ENCODE measurements at regions not wholly inside any gene's neighbourhood (a gene's known extent, or its start where the extent isn't known, plus 50 kb on each side); places are given as distances from the start of the nearest gene placed in this dataset.

DNA sequence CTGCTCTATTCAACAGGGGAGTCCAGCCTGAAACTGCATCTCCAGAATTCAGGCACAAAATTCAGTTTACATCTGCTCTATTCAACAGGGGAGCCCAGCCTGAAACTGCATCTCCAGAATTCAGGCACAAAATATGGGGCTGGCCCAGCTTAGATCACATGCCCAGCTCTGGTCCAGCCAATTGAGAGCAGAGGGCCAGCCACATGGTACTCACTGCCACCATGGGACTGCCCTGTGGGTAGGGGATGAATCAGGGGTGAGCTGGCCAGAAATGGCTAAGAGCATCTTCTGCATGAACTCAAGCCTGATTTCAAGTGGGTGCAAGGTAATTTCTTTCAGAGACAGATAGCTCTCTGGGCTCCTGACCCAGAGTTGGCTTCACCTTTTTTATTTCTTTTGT, 156.6 kb upstream of the LYZL2 start:
- Mint-ChIP-seq H3K4me3 (peak overlapping the region; percentile 70), H3K36me3 (no peaks in the 10 kb centered on the region), H3K27me3 (ENCODE audit: low read depth) (peaks cover 2% of the 10 kb centered on the region), H3K27ac (peak overlapping the region; percentile 50), H3K9me3 (no peaks in the 10 kb centered on the region), H3K4me1 (peaks cover 22% of the 10 kb centered on the region)
- TF ChIP-seq, protein P1, sequence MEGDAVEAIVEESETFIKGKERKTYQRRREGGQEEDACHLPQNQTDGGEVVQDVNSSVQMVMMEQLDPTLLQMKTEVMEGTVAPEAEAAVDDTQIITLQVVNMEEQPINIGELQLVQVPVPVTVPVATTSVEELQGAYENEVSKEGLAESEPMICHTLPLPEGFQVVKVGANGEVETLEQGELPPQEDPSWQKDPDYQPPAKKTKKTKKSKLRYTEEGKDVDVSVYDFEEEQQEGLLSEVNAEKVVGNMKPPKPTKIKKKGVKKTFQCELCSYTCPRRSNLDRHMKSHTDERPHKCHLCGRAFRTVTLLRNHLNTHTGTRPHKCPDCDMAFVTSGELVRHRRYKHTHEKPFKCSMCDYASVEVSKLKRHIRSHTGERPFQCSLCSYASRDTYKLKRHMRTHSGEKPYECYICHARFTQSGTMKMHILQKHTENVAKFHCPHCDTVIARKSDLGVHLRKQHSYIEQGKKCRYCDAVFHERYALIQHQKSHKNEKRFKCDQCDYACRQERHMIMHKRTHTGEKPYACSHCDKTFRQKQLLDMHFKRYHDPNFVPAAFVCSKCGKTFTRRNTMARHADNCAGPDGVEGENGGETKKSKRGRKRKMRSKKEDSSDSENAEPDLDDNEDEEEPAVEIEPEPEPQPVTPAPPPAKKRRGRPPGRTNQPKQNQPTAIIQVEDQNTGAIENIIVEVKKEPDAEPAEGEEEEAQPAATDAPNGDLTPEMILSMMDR (IDR thresholded peaks at IDR 0.05; ENCODE audit: unreplicated experiment) = no peak
- DNase-seq (ENCODE audit: low spot score in 2 of 2, unreplicated experiment in 2 of 2) = no peak

DNA sequence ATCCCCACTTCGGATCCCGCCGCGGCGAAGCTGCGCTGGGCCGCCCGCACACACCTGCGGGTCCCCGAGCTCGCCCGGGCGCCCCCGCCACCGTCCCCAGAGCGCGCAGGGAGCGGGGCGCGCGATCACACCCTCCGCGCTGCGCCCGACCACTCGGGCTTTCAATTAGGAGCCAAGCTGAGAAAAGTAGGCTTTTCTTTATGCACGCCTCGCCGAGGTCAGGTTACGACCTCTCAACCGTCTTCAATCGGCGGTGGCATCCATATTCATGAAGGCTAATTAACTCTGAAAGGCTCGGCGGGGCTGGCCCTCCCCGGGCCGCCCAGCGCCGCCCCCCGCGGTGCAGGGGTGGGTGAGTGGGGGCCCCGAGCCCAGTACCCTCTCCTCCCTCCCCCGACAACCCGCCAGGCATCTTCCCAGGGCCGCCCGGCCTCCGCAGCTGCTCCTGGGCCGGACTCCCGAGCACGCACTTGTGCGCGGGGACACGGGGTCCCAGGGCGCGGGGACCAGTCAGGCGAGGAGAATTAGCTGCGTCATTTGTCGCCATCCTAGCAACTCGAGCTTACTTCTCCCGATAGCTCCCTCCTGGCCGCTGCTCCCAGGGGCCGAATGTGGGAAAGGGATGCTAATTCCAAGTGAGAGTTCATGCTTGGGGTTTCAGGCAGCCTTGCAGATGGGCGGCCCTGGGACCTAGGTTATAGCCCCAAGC, 155.5 kb upstream of the LYZL2 start:
- TF ChIP-seq, protein P1 (IDR thresholded peaks at IDR 0.05; ENCODE audit: unreplicated experiment) = no peak
- no peaks in the 10 kb centered on the region for H3K9me3 Mint-ChIP-seq
- peak overlapping the region; percentile 70 for H3K4me3 Mint-ChIP-seq
- H3K4me1 Mint-ChIP-seq = peaks cover 22% of the 10 kb centered on the region
- H3K27ac Mint-ChIP-seq = no peak overlapping the region
- H3K27me3 Mint-ChIP-seq (ENCODE audit: low read depth) = peaks cover 3% of the 10 kb centered on the region
- H3K36me3 Mint-ChIP-seq = no peaks in the 10 kb centered on the region
- DNase-seq (ENCODE audit: low spot score in 2 of 2, unreplicated experiment in 2 of 2) = peak; percentile 38 to 66

DNA sequence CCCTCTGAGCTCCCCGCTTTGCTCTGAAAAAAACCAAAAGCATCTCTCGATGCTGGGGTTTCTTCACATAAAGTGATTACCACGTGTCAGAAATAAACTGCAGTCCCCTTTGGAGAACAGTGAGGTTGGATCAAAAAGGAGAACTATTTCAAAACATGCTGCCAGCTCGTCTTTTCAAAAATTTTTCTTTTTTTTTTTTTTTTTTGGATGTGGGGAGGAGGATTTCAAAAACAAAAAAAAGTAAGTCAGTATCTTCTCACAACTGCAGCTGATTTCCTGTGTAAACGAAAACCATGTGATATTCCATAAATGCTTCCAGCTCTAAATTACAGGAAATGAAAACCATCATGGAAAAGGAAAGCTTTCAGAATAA, 155.0 kb upstream of the LYZL2 start:
- Mint-ChIP-seq H3K4me1 (peaks cover 22% of the 10 kb centered on the region), H3K36me3 (no peaks in the 10 kb centered on the region), H3K27ac (peak overlapping the region; percentile 84), H3K27me3 (ENCODE audit: low read depth) (peaks cover 8% of the 10 kb centered on the region), H3K9me3 (no peaks in the 10 kb centered on the region), H3K4me3 (peak overlapping the region; percentile 70)
- DNase-seq (ENCODE audit: low spot score in 2 of 2, unreplicated experiment in 2 of 2) = no peak
- TF ChIP-seq, protein P1 (IDR thresholded peaks at IDR 0.05; ENCODE audit: unreplicated experiment) = no peak

GRCh38 chr10:30783939-30784501, 154.5 kb upstream of the LYZL2 start:
- no peaks in the 10 kb centered on the region for H3K36me3 Mint-ChIP-seq
- H3K9me3 Mint-ChIP-seq = no peaks in the 10 kb centered on the region
- peak overlapping the region; percentile 70 for H3K4me3 Mint-ChIP-seq
- peak overlapping the region; percentile 83 for H3K27ac Mint-ChIP-seq
- TF ChIP-seq, protein P1 (IDR thresholded peaks at IDR 0.05; ENCODE audit: unreplicated experiment) = peak; percentile 66
- peaks cover 22% of the 10 kb centered on the region for H3K4me1 Mint-ChIP-seq
- DNase-seq (ENCODE audit: low spot score in 2 of 2, unreplicated experiment in 2 of 2) = peak; percentile 71 to 91
- peaks cover 13% of the 10 kb centered on the region for H3K27me3 Mint-ChIP-seq (ENCODE audit: low read depth)

GRCh38 chr10:30782537-30783461, 153.2 kb upstream of the LYZL2 start:
- peak overlapping the region; percentile 83 for H3K27ac Mint-ChIP-seq
- TF ChIP-seq, protein P1 (IDR thresholded peaks at IDR 0.05; ENCODE audit: unreplicated experiment) = no peak

More at GRCh38 chr10:30782537-30783461, 153.2 kb upstream of the LYZL2 start:
- Mint-ChIP-seq H3K27me3 (ENCODE audit: low read depth) (peaks cover 24% of the 10 kb centered on the region), H3K9me3 (no peaks in the 10 kb centered on the region), H3K4me1 (peaks cover 22% of the 10 kb centered on the region), H3K36me3 (no peaks in the 10 kb centered on the region), H3K4me3 (no peak overlapping the region)
- no peak for DNase-seq (ENCODE audit: low spot score in 2 of 2, unreplicated experiment in 2 of 2)

Measured in mesothelial cell of epicardium (in vitro differentiated cells).